ENCODE measurements at regions not wholly inside any gene's neighbourhood (a gene's known extent, or its start where the extent isn't known, plus 50 kb on each side); places are given as distances from the start of the nearest gene placed in this dataset.

- H3K27me3 ChIP-seq = no peaks in the 10 kb centered on the region
- TF ChIP-seq CTCF (IDR thresholded peaks at IDR 0.05) = no peak
- no peaks in the 10 kb centered on the region for H3K4me1 ChIP-seq
- H3K36me3 ChIP-seq = no peaks in the 10 kb centered on the region
- WGBS, 2 donors = 92 to 96% methylated on average over 1 of the region's 1 CpG
- ATAC-seq (no peak), DNase-seq (no peak)
- H3K27ac ChIP-seq = no peak overlapping the region
- no peak overlapping the region for H3K4me3 ChIP-seq
- peaks cover 0 to 16% (median 0%) of the 10 kb centered on the region in 11 donors for H3K9me3 ChIP-seq
- intact Hi-C loops (cut with DNase I) = no loop called here
Measured at GRCh38 chr5:104757915-104758314, 1195.3 kb upstream of the NUDT12 start.

DNA sequence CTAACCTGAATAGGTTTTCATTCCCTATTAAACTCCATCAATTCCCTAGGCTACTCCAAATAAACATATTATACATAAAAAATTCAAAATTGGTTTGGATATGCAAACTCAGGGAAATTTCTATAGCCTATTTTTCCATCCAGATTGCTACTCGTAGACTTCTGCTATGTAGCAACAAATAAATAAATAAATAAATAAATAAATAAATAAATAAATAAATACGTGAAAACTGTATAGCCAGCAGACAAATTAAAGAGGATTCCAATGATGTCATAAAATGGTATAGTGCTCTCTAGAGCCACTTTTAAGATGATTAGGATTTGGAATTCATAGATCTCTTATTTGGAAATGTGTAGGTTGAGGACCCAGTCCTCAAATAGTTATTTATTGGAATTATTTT, 1193.2 kb upstream of the NUDT12 start:
- Histone ChIP-seq H3K9me3 (peaks cover 0 to 16% (median 0%) of the 10 kb centered on the region in 11 donors), H3K4me1 (no peaks in the 10 kb centered on the region), H3K27me3 (no peaks in the 10 kb centered on the region), H3K27ac (no peak overlapping the region), H3K36me3 (no peaks in the 10 kb centered on the region), H3K4me3 (no peak overlapping the region)
- no peak for ATAC-seq
- intact Hi-C loops (cut with DNase I) = no loop called here
- 79 to 82% methylated on average over 2 of the region's 2 CpGs for WGBS, 2 donors
- TF ChIP-seq CTCF (IDR thresholded peaks at IDR 0.05) = no peak
- no peak for DNase-seq

GRCh38 chr5:104754311-104754995, 1191.9 kb upstream of the NUDT12 start:
- Histone ChIP-seq H3K9me3 (peaks cover 0 to 4% (median 0%) of the 10 kb centered on the region in 11 donors), H3K36me3 (no peaks in the 10 kb centered on the region), H3K27ac (no peak overlapping the region), H3K4me1 (no peaks in the 10 kb centered on the region), H3K27me3 (no peaks in the 10 kb centered on the region), H3K4me3 (no peak overlapping the region)
- no peak for DNase-seq
- intact Hi-C loops (cut with DNase I) = no loop called here
- no peak for TF ChIP-seq CTCF (IDR thresholded peaks at IDR 0.05)
- WGBS, 2 donors = 55 to 62% methylated on average over 3 of the region's 3 CpGs
- no peak for ATAC-seq

- DNase-seq (no peak), ATAC-seq (no peak)
- intact Hi-C loops (cut with DNase I) = no loop called here
- H3K36me3 ChIP-seq = no peaks in the 10 kb centered on the region
- no peak for TF ChIP-seq CTCF (IDR thresholded peaks at IDR 0.05)
- WGBS, 2 donors = 77 to 82% methylated on average over 1 of the region's 1 CpG
- no peaks in the 10 kb centered on the region for H3K27me3 ChIP-seq
- H3K4me3 ChIP-seq = no peak overlapping the region
- H3K27ac ChIP-seq = no peak overlapping the region
- peaks cover 0 to 18% (median 0%) of the 10 kb centered on the region in 11 donors for H3K9me3 ChIP-seq
- no peaks in the 10 kb centered on the region for H3K4me1 ChIP-seq
Measured at GRCh38 chr5:104751969-104752368, 1189.4 kb upstream of the NUDT12 start.
